IPS-15b (cell line): ENCODE measurements at regions not wholly inside any gene's neighbourhood (a gene's known extent, or its start where the extent isn't known, plus 50 kb on each side); places are given as distances from the start of the nearest gene placed in this dataset.
"Not testable (repeated sequence)": the region's sequence is repeated elsewhere in the genome, so short reads cannot be mapped to it uniquely, and the experiment has no call there.

Experiments used
- H3K27me3 ChIP-seq: one replicate; pipeline ENCODE4 v1.6.1; 2013; ENCODE audit warnings: low read length; ENCODE audit not compliant: control insufficient read depth, insufficient read depth
- H3K36me3 ChIP-seq: one replicate; pipeline ENCODE4 v1.6.1; 2013; ENCODE audit warnings: low read length; ENCODE audit not compliant: control insufficient read depth, insufficient read depth
- H3K4me1 ChIP-seq: one replicate; pipeline ENCODE4 v1.6.1; 2013; ENCODE audit warnings: mild to moderate bottlenecking, low read length; ENCODE audit not compliant: control insufficient read depth, insufficient read depth
- H3K4me3 ChIP-seq: one replicate; pipeline ENCODE4 v1.5.1; 2013; ENCODE audit warnings: low read depth, low read length
- H3K9ac ChIP-seq: one replicate; pipeline ENCODE4 v1.6.1; 2013; ENCODE audit warnings: low read depth, mild to moderate bottlenecking, low read length
- H3K9me3 ChIP-seq: one replicate; pipeline ENCODE4 v1.6.1; 2013; ENCODE audit warnings: mild to moderate bottlenecking, low read length; ENCODE audit not compliant: control insufficient read depth, insufficient read depth

GRCh38 chr6:109875973-109876372, 102.1 kb upstream of the GPR6 start:
- Histone ChIP-seq H3K4me1 (no peaks in the 10 kb centered on the region), H3K9ac (no peak overlapping the region), H3K27me3 (no peaks in the 10 kb centered on the region), H3K36me3 (no peaks in the 10 kb centered on the region), H3K4me3 (no peak overlapping the region), H3K9me3 (no peaks in the 10 kb centered on the region)

- Histone ChIP-seq H3K27me3 (no peaks in the 10 kb centered on the region), H3K4me1 (no peaks in the 10 kb centered on the region), H3K9ac (no peak overlapping the region), H3K36me3 (no peaks in the 10 kb centered on the region), H3K4me3 (no peak overlapping the region), H3K9me3 (peaks cover 3% of the 10 kb centered on the region)
Observed at GRCh38 chr6:109877028-109878004, 100.8 kb upstream of the GPR6 start.

GRCh38 chr6:109878005-109878690, 100.0 kb upstream of the GPR6 start:
- H3K36me3 ChIP-seq, H3K9ac ChIP-seq, H3K9me3 ChIP-seq, H3K27me3 ChIP-seq, H3K4me1 ChIP-seq, H3K4me3 ChIP-seq: not testable (repeated sequence)

- not testable (repeated sequence) for H3K9ac ChIP-seq
Observed at GRCh38 chr6:109879081-109879480, 99.0 kb upstream of the GPR6 start.

GRCh38 chr6:109879521-109879920, 98.6 kb upstream of the GPR6 start:
- H3K9me3 ChIP-seq, result peaks cover 3% of the 10 kb centered on the region
- no peaks in the 10 kb centered on the region for H3K36me3 ChIP-seq
- H3K9ac ChIP-seq, result no peak overlapping the region
- no peaks in the 10 kb centered on the region for H3K4me1 ChIP-seq
- H3K4me3 ChIP-seq, result no peak overlapping the region
- no peaks in the 10 kb centered on the region for H3K27me3 ChIP-seq

More at GRCh38 chr6:109879081-109879480, 99.0 kb upstream of the GPR6 start:
- H3K9me3 ChIP-seq, H3K4me3 ChIP-seq, H3K4me1 ChIP-seq, H3K36me3 ChIP-seq, H3K27me3 ChIP-seq: not testable (repeated sequence)

- not testable (repeated sequence) for H3K36me3 ChIP-seq, H3K4me3 ChIP-seq, H3K9me3 ChIP-seq, H3K9ac ChIP-seq, H3K4me1 ChIP-seq, H3K27me3 ChIP-seq
Observed at GRCh38 chr6:109881069-109881468, 97.0 kb upstream of the GPR6 start.

- H3K4me3 ChIP-seq, H3K9ac ChIP-seq, H3K27me3 ChIP-seq, H3K9me3 ChIP-seq, H3K36me3 ChIP-seq, H3K4me1 ChIP-seq: not testable (repeated sequence)
Observed at GRCh38 chr6:109881953-109882490, 96.1 kb upstream of the GPR6 start.

GRCh38 chr6:109891924-109892323, 86.2 kb upstream of the GPR6 start:
- peaks cover 16% of the 10 kb centered on the region for H3K9me3 ChIP-seq

GRCh38 chr6:109892451-109893435, 85.4 kb upstream of the GPR6 start:
- Histone ChIP-seq H3K9me3 (peaks cover 16% of the 10 kb centered on the region), H3K4me1 (peaks cover 5% of the 10 kb centered on the region), H3K36me3 (no peaks in the 10 kb centered on the region), H3K9ac (no peak overlapping the region), H3K4me3 (peak overlapping the region; percentile 5), H3K27me3 (no peaks in the 10 kb centered on the region)

More at GRCh38 chr6:109891924-109892323, 86.2 kb upstream of the GPR6 start:
- Histone ChIP-seq H3K9ac (no peak overlapping the region), H3K4me3 (no peak overlapping the region), H3K36me3 (no peaks in the 10 kb centered on the region), H3K4me1 (peaks cover 5% of the 10 kb centered on the region), H3K27me3 (no peaks in the 10 kb centered on the region)

GRCh38 chr6:109893606-109894005, 84.5 kb upstream of the GPR6 start:
- Histone ChIP-seq H3K36me3 (no peaks in the 10 kb centered on the region), H3K27me3 (no peaks in the 10 kb centered on the region), H3K9me3 (peaks cover 16% of the 10 kb centered on the region), H3K4me1 (peaks cover 5% of the 10 kb centered on the region), H3K9ac (no peak overlapping the region), H3K4me3 (no peak overlapping the region)

GRCh38 chr6:109894181-109894580, 83.9 kb upstream of the GPR6 start:
- Histone ChIP-seq H3K4me3 (no peak overlapping the region), H3K9ac (no peak overlapping the region), H3K4me1 (peaks cover 5% of the 10 kb centered on the region), H3K36me3 (no peaks in the 10 kb centered on the region), H3K9me3 (peaks cover 16% of the 10 kb centered on the region), H3K27me3 (no peaks in the 10 kb centered on the region)
